Chondrocyte (in vitro differentiated cells): ENCODE measurements at regions not wholly inside any gene's neighbourhood (a gene's known extent, or its start where the extent isn't known, plus 50 kb on each side); places are given as distances from the start of the nearest gene placed in this dataset.

Source experiments
- DNase-seq: peaks from one replicate; pipeline ENCODE4 v3.0.0; 2021; ENCODE audit warnings: mixed read lengths, low spot score
- H3K27ac Mint-ChIP-seq: one replicate; pipeline ENCODE4 v1.8.0; 2021; ENCODE audit warnings: mild to moderate bottlenecking, moderate library complexity, mixed read lengths; ENCODE audit not compliant: unreplicated experiment
- H3K27me3 Mint-ChIP-seq: 2 replicates; pipeline ENCODE4 v1.8.0; 2021; ENCODE audit warnings: low read depth, mixed read lengths
- H3K36me3 Mint-ChIP-seq: 2 replicates; pipeline ENCODE4 v1.8.0; 2021; ENCODE audit warnings: low read depth, mixed read lengths
- H3K4me1 Mint-ChIP-seq: 2 replicates; pipeline ENCODE4 v1.8.0; 2021; ENCODE audit warnings: low read depth, mild to moderate bottlenecking, mixed read lengths
- H3K4me3 Mint-ChIP-seq: one replicate; pipeline ENCODE4 v1.8.0; 2021; ENCODE audit warnings: mild to moderate bottlenecking, moderate library complexity, mixed read lengths; ENCODE audit not compliant: unreplicated experiment
- H3K9me3 Mint-ChIP-seq: 2 replicates; pipeline ENCODE4 v1.8.0; 2021; ENCODE audit warnings: low read depth, mixed read lengths
- TF ChIP-seq, protein P1 (sequence below): fragments of 200-600 bp; sonication (generic); IDR thresholded peaks from 2 replicates; pipeline ENCODE4 v1.5.0; 2021; ENCODE audit warnings: antibody characterized with exemption, mild to moderate bottlenecking, moderate library complexity

GRCh38 chr3:7867587-7867986, 634.0 kb upstream of the LMCD1 start:
- DNase-seq, result no peak
- TF ChIP-seq, protein P1, sequence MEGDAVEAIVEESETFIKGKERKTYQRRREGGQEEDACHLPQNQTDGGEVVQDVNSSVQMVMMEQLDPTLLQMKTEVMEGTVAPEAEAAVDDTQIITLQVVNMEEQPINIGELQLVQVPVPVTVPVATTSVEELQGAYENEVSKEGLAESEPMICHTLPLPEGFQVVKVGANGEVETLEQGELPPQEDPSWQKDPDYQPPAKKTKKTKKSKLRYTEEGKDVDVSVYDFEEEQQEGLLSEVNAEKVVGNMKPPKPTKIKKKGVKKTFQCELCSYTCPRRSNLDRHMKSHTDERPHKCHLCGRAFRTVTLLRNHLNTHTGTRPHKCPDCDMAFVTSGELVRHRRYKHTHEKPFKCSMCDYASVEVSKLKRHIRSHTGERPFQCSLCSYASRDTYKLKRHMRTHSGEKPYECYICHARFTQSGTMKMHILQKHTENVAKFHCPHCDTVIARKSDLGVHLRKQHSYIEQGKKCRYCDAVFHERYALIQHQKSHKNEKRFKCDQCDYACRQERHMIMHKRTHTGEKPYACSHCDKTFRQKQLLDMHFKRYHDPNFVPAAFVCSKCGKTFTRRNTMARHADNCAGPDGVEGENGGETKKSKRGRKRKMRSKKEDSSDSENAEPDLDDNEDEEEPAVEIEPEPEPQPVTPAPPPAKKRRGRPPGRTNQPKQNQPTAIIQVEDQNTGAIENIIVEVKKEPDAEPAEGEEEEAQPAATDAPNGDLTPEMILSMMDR, result no peak
- Mint-ChIP-seq H3K4me3 (no peak overlapping the region), H3K4me1 (no peaks in the 10 kb centered on the region), H3K36me3 (no peaks in the 10 kb centered on the region), H3K27ac (no peak overlapping the region), H3K9me3 (peaks cover 6% of the 10 kb centered on the region), H3K27me3 (peaks cover 2% of the 10 kb centered on the region)

GRCh38 chr3:7871003-7871560, 630.5 kb upstream of the LMCD1 start:
- Mint-ChIP-seq H3K9me3 (peaks cover 6% of the 10 kb centered on the region), H3K27ac (no peak overlapping the region), H3K4me3 (no peak overlapping the region), H3K27me3 (peaks cover 2% of the 10 kb centered on the region), H3K4me1 (no peaks in the 10 kb centered on the region), H3K36me3 (no peaks in the 10 kb centered on the region)
- no peak for DNase-seq
- TF ChIP-seq, protein P1, result no peak

DNA sequence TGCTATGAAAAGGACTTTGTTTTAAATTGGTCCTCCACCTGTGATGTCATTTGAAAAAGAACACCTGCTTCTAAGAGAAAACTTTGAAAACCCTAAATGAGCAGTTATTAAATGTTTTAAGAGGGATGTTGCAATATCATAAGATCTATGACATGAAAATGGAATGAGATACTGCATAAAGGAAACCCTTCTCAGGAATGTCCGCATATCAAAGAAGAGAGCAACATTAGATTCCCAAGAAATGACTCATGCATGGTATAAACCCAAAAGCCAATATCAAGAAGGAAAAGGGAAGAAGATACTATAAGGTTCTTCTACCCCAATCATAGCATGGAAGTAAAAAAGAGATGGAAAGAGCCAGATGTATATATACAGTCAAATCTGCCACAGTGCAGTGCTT, 627.5 kb upstream of the LMCD1 start:
- H3K4me3 Mint-ChIP-seq, result no peak overlapping the region
- no peaks in the 10 kb centered on the region for H3K9me3 Mint-ChIP-seq
- no peaks in the 10 kb centered on the region for H3K36me3 Mint-ChIP-seq
- no peak for DNase-seq
- TF ChIP-seq, protein P1, result no peak
- H3K27ac Mint-ChIP-seq, result no peak overlapping the region
- H3K27me3 Mint-ChIP-seq, result peaks cover 2% of the 10 kb centered on the region
- no peaks in the 10 kb centered on the region for H3K4me1 Mint-ChIP-seq

DNA sequence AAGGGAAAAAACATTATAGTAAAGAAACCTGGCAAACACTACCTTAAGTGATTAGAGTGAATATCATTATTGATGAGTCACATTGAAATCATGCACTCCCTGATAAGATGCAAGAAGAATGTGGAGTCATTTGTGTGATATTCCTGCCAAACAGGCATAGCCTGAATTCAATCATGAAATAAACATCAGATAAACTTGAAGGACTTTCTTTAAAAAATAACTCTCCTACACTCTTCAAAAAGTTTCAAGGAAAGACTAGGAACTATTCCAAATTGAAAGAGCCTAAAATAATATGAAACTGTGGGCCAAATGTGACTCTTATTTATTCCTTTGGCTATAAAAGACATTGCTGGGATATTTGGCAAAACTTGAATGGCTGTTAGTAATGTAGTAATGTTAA, 625.7 kb upstream of the LMCD1 start:
- no peaks in the 10 kb centered on the region for H3K27me3 Mint-ChIP-seq

DNA sequence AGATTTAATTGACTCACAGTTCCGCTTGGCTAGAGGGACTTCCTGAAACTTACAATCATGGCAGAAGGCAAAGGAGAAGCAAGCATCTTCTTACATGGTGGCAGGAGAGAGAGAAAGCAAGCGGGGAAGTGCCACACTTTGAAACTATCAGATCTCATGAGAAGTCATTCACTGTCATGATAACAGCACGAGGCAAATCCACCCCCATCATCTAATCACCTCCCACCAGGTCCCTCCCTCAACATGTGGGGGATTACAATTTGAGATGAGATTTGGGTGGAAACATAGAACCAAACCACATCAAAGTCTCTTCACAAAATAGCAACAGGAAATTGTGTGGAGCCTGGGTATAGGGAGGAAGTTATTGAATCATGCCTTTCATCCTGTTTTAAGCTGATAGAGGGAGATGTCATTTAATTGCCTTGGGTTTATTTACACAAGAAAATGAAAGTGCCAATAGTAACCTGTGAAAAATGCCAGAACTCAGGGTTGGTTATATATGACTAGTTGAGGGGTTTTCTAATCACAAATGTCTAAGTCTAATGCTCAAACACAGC, 624.8 kb upstream of the LMCD1 start:
- Mint-ChIP-seq H3K27ac (no peak overlapping the region), H3K27me3 (no peaks in the 10 kb centered on the region), H3K4me1 (no peaks in the 10 kb centered on the region), H3K4me3 (no peak overlapping the region), H3K36me3 (no peaks in the 10 kb centered on the region), H3K9me3 (peaks cover 4% of the 10 kb centered on the region)
- DNase-seq, result no peak
- TF ChIP-seq, protein P1, result no peak

More for the DNA sequence above, 625.7 kb upstream of the LMCD1 start:
- H3K36me3 Mint-ChIP-seq, result no peaks in the 10 kb centered on the region
- H3K4me3 Mint-ChIP-seq, result no peak overlapping the region
- no peak for DNase-seq
- H3K4me1 Mint-ChIP-seq, result no peaks in the 10 kb centered on the region
- no peak overlapping the region for H3K27ac Mint-ChIP-seq
- TF ChIP-seq, protein P1, result no peak
- peaks cover 4% of the 10 kb centered on the region for H3K9me3 Mint-ChIP-seq
